HG03280 (cell line): ENCODE measurements at regions not wholly inside any gene's neighbourhood (a gene's known extent, or its start where the extent isn't known, plus 50 kb on each side); places are given as distances from the start of the nearest gene placed in this dataset.
A peak's percentile ranks its signal among the peaks of the same experiment; 100 is the strongest.

Source experiments
- ATAC-seq: cut with Tn5 transposase; IDR thresholded peaks from one replicate; pipeline ENCODE4 v1.9.1; 2021; ENCODE audit warnings: mild to moderate bottlenecking, moderate library complexity; ENCODE audit not compliant: unreplicated experiment

DNA sequence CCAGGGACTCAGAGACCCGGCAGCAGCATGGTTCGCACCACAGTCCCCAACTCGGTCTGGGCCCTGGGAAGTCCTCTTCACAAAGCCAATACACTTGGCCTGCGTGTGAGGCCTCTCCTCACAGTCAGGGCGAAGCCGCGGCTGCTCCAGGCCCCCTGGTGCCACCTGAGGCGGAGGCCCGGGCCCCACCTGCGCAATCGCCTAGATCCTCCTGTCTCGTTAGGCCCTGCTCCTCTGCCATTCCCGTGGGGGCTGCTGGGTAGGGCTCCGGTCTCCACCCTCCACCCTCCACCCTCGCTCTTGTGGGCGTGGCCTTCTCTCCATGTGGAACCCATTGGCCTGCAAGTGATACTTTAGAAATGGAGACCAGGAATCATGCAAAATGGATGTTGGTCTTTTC, 553.3 kb downstream of the INHBA start:
- no peak for ATAC-seq

DNA sequence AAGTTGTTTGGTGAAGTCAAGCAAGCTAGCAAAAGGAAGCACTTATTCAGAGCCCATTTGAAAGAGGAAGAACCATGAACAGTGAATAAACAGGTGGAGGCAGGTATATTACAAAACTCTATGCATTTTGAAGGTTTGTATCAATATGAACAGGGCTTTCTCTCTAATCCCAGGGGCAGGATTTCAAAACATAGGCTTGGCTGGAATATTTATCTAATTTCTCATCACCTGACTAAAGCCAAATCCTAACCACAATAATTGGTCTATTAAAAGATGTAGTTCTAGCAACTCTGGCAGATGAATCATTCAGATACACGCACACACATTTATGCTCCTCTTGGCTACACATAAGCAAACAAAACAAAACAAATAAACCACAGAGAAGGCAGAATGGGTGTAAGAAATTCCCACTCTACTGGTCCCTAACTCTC, 554.4 kb downstream of the INHBA start:
- ATAC-seq, result no peak

DNA sequence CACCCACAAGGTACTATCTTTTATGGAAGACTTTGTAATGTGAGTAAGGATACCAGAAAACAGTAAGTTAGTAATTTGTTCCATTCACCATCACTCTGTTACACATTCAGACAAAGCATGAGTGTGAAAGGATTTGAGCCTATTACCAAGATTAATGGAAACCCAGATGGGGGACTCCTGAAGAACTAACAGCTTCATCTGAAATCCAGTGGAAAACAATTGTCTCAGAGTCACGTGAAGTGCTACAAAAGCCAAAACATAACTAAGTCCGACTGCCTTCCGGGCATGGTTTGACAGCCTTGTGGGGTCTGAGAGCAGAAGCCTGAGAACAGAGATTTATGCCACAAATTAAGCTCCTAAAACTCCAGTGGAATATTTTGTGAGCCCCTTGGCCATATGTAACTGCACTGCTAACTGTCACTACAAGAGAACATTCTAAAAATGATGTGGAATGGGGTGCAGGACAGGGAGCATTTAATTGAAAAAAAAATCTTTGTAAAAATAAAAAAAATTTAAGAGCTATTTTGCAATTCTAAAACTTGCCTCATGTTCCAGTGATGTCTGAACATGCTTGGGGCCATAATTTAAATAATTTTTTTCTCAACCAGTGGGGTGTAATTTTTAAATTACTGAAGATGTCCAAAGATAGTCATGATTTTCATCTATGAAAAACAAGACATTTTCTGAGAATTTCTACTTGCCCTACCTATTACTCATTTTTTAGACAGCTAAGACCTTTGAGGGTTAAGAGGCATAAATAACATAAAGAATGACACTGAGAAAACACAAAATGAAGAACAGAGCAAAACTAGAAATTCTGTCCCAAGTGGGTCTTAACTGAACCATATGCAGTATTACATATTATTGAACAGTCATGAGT, 555.0 kb downstream of the INHBA start:
- ATAC-seq, result no peak

DNA sequence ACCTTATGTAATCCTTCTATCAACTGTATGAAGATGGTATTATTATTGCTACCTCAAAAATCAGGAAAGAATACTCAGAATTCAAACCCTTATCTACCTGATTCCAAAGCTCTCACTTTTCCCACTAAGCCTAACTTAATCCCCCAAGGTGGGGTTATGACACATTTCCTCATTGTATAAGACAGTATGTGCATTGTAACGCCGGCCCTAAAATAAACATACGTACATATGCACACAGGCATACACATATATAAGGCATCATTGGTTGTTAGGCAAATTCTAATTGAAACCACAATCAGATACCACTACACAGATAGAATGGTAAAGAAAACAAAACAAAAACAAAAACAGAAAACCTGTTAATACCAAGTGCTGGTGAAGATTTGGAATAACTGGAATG, 556.5 kb downstream of the INHBA start:
- ATAC-seq, result no peak

DNA sequence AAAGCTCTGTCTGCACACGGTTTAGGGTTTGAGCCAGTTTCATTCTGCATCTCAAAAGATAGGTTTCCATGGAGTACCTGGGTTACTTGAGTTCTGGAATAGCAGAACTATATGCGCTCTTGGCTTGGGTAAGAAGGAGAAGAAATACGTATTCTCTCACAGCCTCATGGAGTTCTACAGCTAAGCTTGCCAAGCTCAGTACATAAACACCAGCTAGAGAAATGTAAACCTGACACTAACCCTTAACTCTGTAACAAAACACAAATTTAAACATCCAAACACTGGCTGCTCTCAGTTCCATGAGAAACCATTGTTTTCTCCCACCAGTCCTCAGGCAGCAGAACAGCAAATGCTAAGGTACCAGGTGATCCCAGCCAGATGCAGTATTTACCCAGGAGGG, 557.2 kb downstream of the INHBA start:
- no peak for ATAC-seq

DNA sequence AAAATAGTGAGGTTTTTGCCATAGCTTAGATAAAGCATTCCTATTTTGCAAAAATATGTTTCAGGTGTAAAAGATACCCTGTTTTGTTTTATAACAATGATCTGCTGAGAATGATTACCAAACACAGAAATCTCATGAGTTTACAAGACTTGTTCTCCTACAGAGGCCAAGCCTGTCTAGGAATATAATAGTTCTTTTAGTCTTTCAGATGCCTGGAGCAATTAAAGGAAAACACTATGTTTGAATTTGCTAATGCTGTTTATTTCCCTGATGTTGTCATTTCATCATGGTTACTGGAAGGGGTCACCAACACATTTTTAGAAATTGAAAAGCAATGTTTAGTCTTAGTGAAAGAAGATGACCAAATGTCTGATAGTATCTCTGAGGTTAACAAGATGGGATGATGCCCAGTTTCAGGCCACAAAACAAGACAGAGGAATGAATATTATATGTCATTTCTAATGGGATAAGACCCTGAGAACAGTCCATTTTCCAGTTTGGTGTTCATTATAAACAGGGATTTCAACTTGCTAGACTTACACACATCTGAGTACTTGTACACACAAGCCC, 559.9 kb downstream of the INHBA start:
- ATAC-seq, result no peak

DNA sequence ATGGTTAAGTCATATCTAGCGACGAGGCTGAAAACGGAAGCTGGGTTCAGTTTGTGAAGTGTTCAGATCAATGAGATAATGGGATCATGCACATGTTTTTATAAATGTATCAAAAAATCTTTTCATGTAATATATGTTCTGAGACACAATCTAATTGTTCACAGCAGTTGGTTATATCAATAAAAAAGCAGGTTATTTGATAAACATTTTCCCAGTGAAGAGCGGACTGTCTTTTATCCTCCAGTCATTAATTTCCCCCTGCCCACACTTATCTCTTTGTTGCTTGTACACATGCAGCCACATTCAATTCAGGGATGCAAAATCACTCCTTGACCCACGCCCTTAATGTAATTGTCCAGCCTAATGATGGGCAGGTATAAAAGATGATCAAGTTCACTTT, 563.1 kb downstream of the INHBA start:
- no peak for ATAC-seq

DNA sequence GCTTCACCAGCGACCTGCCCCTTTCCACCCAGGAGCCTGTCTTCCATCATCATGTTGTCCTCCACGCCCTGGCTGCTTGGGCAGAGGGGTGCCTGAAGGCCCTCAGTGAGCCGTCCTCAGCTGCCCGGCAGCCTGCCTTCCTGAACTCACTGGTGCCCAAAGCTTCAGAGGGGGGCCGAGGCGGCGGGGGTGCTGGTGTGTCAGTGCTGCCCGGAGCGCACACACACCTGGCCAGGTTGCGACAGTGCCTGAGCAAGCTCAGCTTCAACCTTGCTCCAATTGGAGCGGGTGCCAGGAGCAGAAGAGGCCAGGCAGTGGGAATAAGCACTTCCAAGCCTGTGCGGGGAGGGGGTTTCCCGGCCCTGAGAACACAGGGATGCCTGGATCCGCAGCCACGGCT, 566.3 kb downstream of the INHBA start:
- ATAC-seq, result no peak

DNA sequence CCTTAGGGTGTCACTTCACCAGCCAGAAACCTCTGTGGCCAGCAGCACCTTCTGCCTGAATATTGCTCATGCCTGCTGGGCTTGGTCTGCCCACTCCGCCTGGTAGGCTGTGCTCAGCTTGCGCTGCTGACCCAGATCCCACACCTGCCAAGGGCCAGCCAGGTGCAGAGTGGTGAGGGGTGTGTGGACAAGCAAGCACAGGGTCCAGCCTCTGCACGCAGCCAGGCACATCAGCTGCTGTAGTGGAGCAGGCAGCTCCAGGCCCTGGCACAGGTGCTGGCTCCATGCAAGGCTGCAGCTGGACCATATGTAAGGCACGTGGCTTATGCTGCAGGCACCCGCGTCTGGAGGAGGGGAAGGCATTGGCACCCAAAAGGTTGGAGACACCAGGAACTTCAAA, 567.4 kb downstream of the INHBA start:
- no peak for ATAC-seq

DNA sequence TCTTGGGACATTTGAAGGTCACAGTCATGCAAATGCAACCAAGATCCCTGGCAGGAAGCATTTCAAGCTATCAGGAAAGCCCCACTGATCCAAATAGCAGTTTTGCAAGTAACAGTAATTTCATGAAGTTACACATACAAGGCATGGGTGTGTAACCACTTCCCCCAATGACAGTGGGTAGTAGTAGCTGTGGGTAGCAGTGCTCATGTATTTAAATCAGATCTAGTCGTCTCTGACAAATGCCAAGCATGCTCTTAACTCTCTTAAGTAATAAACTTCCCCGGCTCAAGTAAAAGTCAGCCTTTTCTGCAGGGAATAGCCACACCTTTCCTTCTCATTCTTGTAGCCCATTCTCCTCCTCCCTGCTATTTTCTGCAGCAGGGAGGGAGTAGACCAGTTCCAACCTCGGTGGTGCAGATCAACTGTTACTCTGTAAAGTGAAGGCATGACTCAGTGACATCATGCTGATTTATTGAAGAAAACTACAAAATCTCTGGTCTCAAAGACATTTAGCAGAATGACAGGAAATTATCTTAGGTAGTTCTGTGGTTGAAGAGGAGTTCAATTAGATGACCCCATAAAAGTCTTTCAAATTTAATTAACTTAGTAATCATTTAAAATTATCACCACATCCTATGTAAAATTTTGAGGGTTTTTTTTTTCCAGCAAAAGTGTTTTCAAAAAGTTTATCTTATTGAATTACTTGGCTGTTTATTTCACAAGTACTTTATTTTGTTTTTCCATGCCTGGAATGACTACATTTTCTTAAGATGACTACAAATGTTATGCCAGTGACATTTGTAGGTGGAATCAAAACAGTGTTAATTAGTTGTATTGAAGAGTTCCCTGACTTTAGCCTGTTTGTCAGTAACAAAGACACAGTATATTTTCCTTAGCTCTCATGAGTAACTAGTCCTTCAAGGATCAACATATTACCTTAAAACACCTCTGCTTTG, 568.3 kb downstream of the INHBA start:
- peak; percentile 77 for ATAC-seq

DNA sequence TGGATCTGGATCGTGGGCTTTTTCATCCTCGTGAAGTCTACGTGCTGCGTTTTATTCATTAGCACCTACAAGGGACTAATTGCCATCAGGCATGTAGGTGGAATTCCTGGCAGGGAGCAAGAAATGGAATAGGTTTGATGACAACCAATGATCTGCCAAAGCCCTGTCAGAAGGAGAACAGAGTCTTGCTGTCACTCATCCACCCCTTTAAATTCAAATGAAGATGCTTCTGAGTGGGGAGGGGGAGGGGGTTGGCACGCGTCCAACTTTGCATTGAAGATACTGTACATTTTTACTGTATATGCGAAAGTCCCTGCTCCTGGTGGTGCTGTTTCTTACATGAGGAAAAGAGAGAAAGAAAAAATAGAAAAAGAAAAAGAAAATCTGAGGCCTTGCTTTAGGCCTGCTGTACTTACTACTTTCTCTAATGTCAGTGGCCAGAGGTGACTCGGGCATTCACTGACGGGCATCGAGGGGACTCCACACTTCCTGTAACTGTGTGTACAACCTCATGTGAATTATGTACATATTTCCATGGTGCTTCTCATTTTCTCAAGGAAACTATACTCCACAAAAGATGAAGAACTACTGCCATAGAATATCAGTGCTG, 569.1 kb downstream of the INHBA start:
- ATAC-seq, result peak; percentile 36

DNA sequence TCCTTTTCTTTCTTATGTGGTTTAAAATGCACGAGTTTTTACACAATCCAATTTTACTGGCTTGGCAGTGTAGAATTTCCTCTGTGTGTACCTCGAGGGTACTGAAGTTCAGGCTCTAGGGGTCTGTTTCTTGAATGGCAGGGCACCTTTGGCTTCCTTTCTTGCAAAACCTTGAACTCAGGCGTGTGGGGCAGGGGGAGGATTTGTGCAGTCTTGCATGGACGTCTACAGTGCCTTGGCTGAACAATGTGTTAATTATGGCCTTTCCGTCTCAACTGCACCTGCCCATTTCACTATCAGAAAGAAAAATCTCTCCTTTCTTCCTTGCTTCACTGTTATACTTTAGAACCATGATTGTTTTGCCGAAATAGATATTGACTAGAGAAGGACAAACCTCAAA, 570.9 kb downstream of the INHBA start:
- no peak for ATAC-seq

DNA sequence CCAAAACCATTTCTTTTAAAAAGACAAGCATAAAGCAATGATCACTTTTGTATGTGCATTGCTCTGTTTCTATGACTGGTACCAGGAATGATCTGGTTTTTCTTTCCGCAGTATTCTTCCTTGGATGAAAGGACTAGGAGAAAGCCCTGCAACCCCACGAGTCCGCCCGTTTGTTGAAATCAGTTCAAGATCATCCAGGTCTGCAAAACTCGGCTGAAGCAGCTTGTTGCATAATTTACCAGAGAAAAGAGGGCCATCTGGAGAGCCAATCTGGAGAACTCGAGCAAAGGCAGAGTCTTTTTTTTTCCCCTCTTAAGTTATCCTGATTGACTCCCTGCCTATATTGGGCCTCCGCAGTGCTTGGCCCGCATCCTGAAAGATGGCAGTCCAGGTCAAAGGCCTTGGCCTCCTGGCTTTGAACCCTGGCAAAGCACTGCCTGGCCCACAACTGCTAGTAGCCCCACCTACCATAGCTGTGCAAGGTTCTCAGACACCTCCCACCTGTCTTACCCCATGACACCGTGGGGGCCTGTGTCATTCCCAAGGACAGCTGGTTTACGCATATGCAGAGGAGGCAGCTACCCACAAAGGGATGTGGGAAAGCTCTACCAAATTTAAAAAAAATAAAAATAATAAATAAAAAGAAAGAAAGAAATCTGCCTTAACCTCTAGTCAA, 572.2 kb downstream of the INHBA start:
- ATAC-seq, result no peak

DNA sequence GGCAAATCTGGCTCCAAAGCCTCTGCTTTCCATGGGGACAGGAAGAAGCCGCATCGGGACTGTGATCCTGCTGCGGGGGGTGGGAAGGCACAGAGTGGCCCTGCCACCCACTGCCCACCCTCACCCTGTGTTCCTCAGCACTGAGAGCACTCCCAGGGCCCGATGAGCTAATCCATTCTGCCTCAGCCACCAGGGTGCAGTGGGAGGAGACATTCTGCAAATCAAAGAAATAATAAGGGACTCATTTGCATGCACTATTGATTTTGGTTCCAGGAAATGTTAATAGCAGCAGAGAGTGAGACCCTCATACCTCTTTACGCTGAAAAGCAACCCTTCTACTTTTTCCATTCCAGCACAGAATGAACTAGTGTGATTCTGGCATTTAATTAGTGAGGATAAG, 572.8 kb downstream of the INHBA start:
- no peak for ATAC-seq

DNA sequence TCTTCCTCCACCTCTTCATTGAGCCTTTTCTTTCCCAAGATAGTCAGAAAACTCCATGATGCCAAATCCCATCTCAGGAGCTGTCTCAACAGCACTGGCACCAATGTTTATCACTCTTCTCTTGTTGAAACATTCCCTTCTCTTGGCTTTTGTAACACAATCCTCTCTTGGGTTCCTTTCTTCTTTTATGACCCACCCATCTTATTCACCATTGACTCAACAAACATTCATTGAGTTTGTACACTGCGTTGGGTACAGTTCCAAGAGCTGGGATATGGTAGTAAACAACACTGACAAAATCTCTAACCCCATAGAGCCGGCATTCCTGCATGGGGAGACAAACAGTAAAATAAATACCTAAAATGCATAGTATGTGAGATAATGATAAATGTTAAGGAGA, 577.5 kb downstream of the INHBA start:
- ATAC-seq, result no peak

DNA sequence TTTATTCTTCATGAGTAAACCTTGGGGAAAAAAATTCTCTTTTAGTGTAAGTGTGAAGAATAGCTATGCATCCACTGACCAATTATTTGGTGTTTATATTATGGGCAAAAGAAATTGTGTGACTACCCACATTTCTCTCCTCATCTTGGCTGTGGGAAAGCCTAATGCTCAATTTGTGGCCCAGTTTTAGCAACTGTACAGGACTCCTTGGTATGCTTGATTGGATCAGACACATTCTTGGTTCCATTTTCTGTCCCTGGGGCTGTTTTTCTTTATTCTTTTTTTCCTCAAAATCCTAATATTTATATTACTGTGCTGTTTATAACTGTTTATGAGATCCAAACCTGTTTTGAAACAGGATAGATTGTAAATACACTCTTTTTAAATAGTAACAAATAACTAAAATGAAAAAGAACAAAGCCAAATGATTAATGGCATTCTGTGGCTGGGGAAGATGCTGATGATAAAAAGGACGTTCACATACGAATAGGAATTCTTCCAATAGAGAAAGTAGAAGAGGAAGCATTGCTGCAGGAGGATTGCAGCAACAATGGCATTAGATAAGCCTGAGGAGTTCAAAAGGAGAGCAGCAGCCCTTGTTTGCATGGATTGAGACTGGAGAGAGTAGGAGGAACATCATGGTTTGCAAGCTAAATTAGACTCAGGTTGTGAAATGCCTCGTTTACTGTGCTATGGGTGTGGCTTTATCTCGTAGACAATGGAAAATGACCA, 580.5 kb downstream of the INHBA start:
- no peak for ATAC-seq

DNA sequence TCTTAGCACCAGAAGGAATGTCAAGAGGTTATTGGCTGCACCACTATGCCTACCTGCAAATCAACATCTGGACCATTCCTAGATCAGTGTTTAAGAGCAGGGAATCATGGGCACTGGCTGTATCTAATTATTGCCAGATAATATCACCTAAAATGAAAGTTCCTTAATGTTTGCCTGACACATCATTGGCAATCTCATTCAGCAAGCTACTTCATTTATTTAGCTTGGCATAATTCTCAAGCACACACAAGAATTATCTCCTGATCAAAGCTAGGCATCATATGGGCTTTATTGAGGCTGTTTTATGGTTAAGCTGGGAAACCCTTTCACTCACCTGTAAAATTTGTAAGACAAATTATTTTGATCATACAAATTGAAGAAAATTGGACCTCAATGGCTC, 581.7 kb downstream of the INHBA start:
- ATAC-seq, result no peak

DNA sequence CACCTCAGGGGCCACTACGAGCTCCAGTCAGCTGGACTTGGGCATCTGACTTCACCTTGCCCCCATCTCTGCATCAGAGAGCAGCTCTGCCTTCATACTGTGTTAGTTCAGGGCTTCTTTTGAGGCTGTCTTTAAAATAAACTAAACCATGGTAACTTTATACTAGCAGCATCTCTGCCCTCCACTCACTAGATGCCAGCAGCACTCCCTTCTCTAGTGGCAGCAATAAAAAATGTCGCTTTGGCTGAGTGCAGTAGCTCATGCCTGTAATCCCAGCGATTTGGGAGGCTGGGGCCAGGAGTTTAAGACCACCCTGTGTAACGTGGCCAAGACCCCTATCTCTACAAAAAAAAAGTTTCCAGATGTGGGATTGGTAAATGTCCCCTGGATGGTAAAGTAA, 584.4 kb downstream of the INHBA start:
- no peak for ATAC-seq

DNA sequence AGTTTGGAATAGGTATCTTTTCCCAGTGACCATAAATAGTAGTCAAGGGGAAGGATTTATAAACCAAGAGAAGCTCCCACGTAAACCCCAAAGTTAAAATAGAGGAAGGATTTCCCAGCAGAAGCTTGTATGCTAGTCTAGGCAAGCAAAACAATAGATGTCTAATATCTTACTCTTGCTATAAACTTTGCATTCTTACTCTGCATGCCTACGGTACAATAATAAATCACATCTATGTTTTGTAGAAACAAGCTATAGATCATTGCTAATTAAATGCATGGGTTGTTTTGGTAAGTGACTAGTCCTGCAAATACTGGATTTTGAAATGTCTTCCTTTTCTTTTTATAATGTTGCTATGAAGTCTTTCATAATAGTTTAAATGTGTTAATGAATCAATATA, 585.5 kb downstream of the INHBA start:
- no peak for ATAC-seq

DNA sequence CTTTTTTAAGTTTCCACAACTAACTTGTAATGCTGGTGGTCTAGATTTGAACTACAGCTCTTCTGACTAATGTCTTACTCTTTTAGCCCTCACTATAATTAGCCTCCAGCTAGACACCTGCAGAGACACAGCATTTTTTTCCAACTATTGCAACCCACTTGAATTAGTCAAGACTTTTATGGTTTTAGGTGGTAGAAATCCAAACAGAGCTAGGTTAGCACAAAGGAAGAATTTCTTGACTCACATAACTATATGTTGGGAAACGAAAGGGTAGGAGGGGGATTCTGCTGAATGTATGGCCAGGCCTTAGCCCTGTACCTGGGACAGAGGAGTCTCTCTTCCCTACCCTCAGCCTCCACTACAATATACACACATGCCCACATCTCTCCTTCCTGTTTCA, 586.1 kb downstream of the INHBA start:
- no peak for ATAC-seq
